ENCODE measurements at regions not wholly inside any gene's neighbourhood (a gene's known extent, or its start where the extent isn't known, plus 50 kb on each side); places are given as distances from the start of the nearest gene placed in this dataset.
A peak's percentile ranks its signal among the peaks of the same experiment; 100 is the strongest.

- DNase-seq (ENCODE audit: low spot score): no peak
Measured at GRCh38 chr16:79790854-79791253, 190.3 kb upstream of the MAF start.

- no peak for DNase-seq (ENCODE audit: low spot score)
Measured at GRCh38 chr16:79788949-79789348, 188.4 kb upstream of the MAF start.

DNA sequence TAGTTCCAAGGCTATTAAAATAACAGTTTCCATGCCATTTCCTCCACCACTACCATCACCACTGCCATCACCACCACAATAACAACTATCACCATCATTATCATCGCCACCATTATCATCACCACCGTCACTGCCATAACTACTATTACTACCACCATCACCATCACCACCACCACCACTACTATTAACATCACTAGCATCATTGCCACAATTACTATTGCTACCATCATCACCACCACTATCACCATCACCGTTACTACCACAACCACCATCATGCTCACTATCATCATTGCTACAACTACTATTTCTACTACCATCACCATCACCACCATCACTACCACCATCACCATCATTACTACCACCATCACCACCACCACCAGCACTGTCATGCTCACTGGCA, 185.9 kb upstream of the MAF start:
- no peak for DNase-seq (ENCODE audit: low spot score)

DNA sequence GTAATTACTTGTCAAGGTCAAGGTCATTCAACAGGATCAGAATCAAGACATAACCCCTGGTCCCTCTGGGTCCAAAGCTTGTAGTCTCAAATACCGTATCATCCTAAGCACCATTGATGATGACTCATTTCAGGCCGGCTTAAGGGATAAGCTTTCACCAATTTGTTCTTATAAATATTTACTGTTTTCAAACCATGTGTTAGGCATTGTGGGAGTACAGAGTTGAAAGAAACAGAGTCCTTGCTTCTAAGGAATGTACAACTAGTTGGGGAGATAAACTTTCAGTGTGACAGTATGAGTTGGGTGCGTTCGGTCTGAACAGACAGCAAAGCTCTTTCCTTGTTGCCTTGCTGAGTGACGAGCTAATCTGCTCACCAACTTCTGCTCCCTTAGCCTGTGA, 183.5 kb upstream of the MAF start:
- no peak for DNase-seq (ENCODE audit: low spot score)

- DNase-seq (ENCODE audit: low spot score): no peak
Measured at GRCh38 chr16:79777679-79778078, 177.1 kb upstream of the MAF start.

GRCh38 chr16:79776243-79776847, 175.8 kb upstream of the MAF start:
- DNase-seq (ENCODE audit: low spot score): no peak

DNA sequence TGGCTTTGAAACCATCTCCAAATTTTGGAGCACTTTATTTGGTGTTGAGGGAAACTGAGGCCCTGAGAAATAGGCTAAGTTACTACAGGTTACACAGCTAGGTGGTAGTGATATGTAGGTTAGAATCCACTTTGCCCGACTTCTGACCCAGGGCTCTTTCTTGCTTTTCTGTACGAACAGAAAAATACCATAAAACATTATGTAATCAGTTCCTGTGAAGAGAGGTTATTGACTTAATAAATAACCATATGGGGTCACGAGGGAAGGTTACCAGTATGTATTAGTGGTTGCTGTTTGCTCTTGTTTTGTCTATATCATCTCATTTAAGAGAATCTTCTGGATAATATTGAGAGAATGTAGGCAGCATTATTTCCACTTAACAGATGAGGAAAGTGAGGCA, 172.2 kb upstream of the MAF start:
- no peak for DNase-seq (ENCODE audit: low spot score)

DNA sequence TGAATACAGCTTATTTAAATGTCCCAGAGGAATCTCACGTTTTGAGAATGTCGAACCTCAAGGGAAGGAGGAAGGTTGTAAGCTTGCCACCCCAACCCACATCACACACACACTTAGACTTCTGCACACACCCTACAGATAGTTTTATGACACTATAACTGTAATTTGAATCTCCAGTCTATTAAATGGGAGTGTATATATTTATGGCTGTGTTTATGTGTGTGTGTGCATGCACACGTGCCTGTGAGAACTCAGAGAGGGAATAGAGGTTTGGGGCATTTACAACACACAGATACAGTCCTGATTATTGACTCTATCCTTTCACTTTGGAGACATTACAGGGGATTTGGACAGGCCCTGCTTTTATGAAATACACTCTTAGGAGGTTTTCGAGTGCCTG, 171.5 kb upstream of the MAF start:
- DNase-seq (ENCODE audit: low spot score): no peak

DNA sequence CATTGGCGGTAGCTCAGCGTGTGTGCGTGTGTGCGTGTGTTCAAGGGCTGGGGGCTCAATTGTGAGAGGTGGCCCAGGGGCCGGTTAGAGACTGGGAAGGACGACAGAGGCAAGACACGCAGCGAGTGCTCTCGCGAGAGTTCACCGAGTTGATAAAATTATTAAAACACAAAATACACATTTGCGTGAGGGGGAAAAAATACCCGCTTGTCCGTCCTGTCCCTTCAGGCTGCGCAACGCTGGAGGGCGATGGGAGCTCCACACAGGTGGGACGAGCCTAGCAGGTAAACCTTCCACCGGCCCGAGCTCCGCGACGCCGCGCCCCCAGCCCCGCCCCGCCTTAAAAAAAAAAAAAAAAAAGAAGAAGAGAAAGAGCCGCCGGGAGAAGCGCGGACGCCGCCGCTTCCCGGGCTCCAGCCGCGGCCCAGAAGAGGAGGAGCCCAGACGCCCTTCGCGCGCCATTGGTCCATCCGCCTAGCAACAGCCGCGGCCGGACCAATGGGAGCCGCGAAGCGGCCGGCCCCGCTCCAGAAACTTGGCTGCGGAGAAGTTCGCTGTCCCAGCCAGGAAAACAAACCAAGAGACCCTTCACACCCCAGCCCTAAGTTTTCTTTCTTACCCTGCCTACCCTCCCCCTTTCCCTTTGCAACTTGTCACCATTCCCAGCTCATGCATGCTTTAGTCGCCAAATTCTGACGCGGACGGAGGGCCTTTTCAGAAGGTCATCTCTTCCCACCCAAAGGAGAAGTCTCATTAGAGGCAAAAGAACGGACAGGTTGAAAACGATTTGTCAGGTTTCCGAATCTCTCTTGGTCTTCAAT, 169.9 kb upstream of the MAF start:
- DNase-seq (ENCODE audit: low spot score): peak; percentile 74

- DNase-seq (ENCODE audit: low spot score): no peak
Measured at GRCh38 chr16:79769928-79770243, 169.3 kb upstream of the MAF start.

DNA sequence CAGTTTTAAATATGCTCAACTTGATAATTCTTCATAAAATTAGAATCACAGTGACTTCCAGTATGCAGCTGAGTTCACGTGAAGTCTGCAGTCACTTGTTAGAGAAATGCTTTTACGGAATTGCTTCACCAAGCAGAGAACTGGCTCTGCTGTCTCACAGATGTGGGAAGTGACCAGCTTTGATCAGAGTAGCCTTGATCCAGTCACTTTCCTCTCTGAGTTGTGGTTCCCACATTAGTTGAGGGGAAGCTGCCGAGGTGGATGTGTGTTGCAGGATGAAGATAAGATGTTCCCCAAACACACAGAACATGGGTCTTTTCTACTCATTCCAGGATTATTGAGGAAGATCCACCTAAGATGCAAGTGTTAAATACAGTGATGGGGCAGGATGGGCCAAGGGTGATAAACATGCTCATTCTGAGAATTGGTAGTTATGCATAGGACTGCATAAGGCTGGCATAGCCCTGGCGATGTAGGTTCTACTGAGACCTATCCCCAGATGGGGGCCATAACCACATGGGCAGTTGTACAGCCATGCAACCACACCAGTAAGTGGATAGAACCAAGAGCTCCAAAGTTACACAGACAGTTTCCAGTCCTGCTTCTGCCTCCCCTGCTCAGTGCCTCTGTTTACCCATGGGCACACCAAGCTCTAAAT, 168.9 kb upstream of the MAF start:
- DNase-seq (ENCODE audit: low spot score): no peak

GRCh38 chr16:79768276-79768970, 167.9 kb upstream of the MAF start:
- no peak for DNase-seq (ENCODE audit: low spot score)

DNA sequence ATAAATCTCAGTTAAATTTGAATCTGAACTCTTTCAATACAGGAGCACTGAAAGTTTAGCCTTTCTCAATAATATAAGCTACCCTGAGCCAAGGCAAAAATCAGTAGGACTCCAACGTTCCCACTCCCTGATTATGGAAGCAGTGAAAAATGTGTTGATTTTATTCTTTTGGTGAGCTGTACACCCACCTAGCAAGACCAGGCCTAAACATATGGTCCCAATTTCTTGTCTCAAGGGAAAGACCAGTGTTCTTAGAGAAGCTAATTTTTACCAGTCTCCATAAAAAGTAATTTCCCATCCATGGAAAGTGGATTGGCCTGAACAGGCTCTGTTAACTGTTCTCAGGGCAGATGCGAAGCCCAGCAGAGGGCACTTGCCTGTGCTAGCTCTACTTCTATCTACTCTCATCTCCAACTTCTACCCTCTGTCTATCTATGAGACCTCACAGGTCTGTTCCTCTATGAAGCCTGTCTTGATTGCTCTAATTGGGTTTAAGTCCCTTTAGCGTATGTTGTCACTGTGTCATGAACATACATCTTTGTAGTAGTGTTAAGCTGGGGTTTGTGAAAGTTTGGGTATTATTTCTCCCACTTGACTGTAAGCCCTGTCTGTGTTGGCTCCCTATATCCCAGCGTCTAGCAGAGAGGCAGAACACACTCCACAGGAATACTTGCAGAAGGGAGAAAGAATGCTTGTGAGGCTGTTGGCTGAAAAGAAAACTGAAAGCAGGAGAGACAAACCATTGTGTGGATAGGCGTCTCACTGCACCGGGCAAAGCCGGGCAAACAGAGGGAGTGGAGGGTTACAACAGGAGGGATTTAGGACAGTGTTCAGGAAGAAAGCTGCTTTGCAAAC, 167.1 kb upstream of the MAF start:
- DNase-seq (ENCODE audit: low spot score): no peak

- DNase-seq (ENCODE audit: low spot score): no peak
Measured at GRCh38 chr16:79765901-79766394, 165.4 kb upstream of the MAF start.

GRCh38 chr16:79765431-79765830, 164.9 kb upstream of the MAF start:
- no peak for DNase-seq (ENCODE audit: low spot score)

DNA sequence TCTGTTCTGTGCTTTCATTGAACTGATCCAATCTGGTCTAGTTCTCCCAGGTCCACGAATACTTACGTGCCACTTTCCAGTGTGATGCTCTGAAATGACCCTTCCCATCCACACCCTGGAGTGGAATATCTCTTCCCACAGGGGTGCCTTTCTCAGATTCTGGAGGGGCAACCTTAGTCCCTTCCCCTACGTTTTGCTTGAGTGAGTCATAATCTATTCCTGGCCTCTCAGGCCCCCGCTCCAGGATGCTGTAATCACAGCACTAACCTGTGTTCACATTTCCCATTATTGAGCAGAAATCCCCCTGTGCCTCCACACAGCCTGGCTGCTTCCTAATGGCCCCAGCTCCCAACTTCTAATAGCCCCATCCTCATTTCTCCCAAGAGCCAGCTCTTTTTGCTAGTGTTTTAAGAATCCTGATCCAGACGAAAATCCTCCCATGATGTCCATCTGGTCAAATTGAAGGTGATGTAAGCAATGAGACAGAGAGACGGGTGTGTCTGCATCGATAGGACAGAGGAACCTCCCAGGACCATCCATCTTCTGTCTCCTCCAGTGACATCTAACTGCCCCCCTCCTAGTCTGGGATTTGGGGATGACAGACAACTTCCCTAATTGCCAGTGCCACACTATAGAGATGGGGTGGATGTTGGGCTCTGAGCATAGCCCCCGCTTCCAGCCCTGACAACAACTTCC, 164.0 kb upstream of the MAF start:
- no peak for DNase-seq (ENCODE audit: low spot score)

- no peak for DNase-seq (ENCODE audit: low spot score)
Measured at GRCh38 chr16:79762217-79762616, 161.7 kb upstream of the MAF start.

GRCh38 chr16:79758615-79759346, 158.2 kb upstream of the MAF start:
- no peak for DNase-seq (ENCODE audit: low spot score)

- no peak for DNase-seq (ENCODE audit: low spot score)
Measured at GRCh38 chr16:79757968-79758367, 157.4 kb upstream of the MAF start.

GRCh38 chr16:79757163-79757562, 156.6 kb upstream of the MAF start:
- no peak for DNase-seq (ENCODE audit: low spot score)

Data from CD4-positive, alpha-beta T cell treated with Interleukin-6 at 100 ng/mL for 8 hours (primary cell).